OCI-LY3 (cell line): ENCODE measurements at regions not wholly inside any gene's neighbourhood (a gene's known extent, or its start where the extent isn't known, plus 50 kb on each side); places are given as distances from the start of the nearest gene placed in this dataset.

Experiments used
- CTCF ChIP-seq: fragments of 200-600, 300-600 bp; sonication (generic); IDR thresholded peaks from 2 replicates; pipeline ENCODE4 v1.5.1; 2014; ENCODE audit warnings: antibody characterized with exemption, low read length, low read depth
- EZH2phosphoT487 ChIP-seq: fragments of 200-600 bp; shearing (Covaris generic); IDR thresholded peaks from 2 replicates; pipeline ENCODE4 v1.6.1; 2018; ENCODE audit warnings: antibody characterized with exemption, mixed run types, low read depth

GRCh38 chr10:4186849-4187540 lies 402.0 kb upstream of the KLF6 start:
- TF ChIP-seq CTCF (no peak), EZH2phosphoT487 (no peak)
